ENCODE measurements at regions not wholly inside any gene's neighbourhood (a gene's known extent, or its start where the extent isn't known, plus 50 kb on each side); places are given as distances from the start of the nearest gene placed in this dataset.

DNA sequence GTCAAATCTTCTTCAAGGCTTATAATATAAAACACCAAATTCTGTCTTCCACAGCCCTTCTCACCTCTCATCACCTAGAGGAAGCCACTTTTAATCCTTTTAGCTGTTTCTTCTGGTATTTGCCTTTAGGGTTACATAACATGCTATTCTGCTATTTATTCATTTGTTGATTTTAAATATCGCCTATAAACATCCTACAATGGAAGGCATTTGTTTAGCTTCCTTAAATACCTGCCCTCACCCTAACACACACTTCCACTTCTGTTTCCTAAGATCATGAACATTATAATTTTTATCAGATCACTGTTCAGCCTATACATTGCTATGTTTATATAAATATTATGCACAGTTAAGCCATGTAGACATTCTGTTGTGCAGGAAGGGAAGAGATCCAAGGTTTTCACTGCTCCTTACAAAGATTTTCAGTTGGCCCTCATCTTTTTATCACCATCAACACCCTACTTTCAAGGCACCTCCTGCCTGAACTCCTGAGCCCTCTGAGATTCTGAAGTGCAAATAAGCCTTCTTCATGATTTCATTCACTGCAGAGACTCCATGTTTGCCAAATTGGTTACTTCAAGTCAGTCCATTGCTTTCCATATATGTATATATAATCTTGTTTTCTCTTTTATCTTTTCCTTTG, 356.9 kb upstream of the ACTBL2 start:
- no peak for TF ChIP-seq GABPA (IDR thresholded peaks at IDR 0.05; ENCODE audit: low read depth)
- no peak for TF ChIP-seq POLR2AphosphoS5 (IDR thresholded peaks at IDR 0.05; ENCODE audit: low read depth)
- no peak for TF ChIP-seq SPI1 (IDR thresholded peaks at IDR 0.05; ENCODE audit: borderline replicate concordance, low read depth)
- TF ChIP-seq, protein P1, sequence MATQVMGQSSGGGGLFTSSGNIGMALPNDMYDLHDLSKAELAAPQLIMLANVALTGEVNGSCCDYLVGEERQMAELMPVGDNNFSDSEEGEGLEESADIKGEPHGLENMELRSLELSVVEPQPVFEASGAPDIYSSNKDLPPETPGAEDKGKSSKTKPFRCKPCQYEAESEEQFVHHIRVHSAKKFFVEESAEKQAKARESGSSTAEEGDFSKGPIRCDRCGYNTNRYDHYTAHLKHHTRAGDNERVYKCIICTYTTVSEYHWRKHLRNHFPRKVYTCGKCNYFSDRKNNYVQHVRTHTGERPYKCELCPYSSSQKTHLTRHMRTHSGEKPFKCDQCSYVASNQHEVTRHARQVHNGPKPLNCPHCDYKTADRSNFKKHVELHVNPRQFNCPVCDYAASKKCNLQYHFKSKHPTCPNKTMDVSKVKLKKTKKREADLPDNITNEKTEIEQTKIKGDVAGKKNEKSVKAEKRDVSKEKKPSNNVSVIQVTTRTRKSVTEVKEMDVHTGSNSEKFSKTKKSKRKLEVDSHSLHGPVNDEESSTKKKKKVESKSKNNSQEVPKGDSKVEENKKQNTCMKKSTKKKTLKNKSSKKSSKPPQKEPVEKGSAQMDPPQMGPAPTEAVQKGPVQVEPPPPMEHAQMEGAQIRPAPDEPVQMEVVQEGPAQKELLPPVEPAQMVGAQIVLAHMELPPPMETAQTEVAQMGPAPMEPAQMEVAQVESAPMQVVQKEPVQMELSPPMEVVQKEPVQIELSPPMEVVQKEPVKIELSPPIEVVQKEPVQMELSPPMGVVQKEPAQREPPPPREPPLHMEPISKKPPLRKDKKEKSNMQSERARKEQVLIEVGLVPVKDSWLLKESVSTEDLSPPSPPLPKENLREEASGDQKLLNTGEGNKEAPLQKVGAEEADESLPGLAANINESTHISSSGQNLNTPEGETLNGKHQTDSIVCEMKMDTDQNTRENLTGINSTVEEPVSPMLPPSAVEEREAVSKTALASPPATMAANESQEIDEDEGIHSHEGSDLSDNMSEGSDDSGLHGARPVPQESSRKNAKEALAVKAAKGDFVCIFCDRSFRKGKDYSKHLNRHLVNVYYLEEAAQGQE (IDR thresholded peaks at IDR 0.05; ENCODE audit: insufficient replicate concordance, low read depth) = no peak
- TF ChIP-seq, protein P2, sequence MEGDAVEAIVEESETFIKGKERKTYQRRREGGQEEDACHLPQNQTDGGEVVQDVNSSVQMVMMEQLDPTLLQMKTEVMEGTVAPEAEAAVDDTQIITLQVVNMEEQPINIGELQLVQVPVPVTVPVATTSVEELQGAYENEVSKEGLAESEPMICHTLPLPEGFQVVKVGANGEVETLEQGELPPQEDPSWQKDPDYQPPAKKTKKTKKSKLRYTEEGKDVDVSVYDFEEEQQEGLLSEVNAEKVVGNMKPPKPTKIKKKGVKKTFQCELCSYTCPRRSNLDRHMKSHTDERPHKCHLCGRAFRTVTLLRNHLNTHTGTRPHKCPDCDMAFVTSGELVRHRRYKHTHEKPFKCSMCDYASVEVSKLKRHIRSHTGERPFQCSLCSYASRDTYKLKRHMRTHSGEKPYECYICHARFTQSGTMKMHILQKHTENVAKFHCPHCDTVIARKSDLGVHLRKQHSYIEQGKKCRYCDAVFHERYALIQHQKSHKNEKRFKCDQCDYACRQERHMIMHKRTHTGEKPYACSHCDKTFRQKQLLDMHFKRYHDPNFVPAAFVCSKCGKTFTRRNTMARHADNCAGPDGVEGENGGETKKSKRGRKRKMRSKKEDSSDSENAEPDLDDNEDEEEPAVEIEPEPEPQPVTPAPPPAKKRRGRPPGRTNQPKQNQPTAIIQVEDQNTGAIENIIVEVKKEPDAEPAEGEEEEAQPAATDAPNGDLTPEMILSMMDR (IDR thresholded peaks at IDR 0.05; ENCODE audit: insufficient read depth, low read length) = no peak
- Histone ChIP-seq H3K4me3 (replicated peaks; ENCODE audit: insufficient read depth, low read length) (no peak overlapping the region), H3K27ac (replicated peaks) (no peak overlapping the region), H3K27me3 (ENCODE audit: insufficient read depth, poor library complexity, severe bottlenecking) (no peaks in the 10 kb centered on the region)
- DNase-seq (ENCODE audit: low read depth in 1 of 2, low spot score in 1 of 2) = no peak

DNA sequence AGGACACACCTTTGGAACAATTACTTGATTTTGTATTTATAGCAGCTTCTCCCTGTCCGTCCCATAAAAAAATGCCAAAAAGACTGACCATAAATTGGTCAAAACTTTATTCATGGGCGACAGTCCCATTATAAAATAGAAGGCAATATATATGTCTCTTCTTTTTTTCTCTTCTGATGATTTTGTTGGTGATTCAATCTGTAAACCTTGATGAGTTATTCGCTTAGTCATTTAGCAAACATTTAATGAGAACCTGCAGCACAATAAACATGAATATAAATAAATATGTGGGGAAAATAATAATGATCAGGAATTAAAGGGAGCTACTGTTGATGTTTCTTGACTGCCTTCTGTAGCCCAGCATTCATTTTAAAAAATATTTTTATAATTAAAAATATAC, 356.4 kb upstream of the ACTBL2 start:
- Histone ChIP-seq H3K27ac (replicated peaks) (no peak overlapping the region), H3K27me3 (ENCODE audit: insufficient read depth, poor library complexity, severe bottlenecking) (no peaks in the 10 kb centered on the region), H3K4me3 (replicated peaks; ENCODE audit: insufficient read depth, low read length) (no peak overlapping the region)
- TF ChIP-seq GABPA (IDR thresholded peaks at IDR 0.05; ENCODE audit: low read depth) (no peak), POLR2AphosphoS5 (IDR thresholded peaks at IDR 0.05; ENCODE audit: low read depth) (no peak), SPI1 (IDR thresholded peaks at IDR 0.05; ENCODE audit: borderline replicate concordance, low read depth) (no peak)
- TF ChIP-seq, protein P1 (IDR thresholded peaks at IDR 0.05; ENCODE audit: insufficient replicate concordance, low read depth) = no peak
- TF ChIP-seq, protein P2 (IDR thresholded peaks at IDR 0.05; ENCODE audit: insufficient read depth, low read length) = no peak
- DNase-seq (ENCODE audit: low read depth in 1 of 2, low spot score in 1 of 2) = no peak

- no peak overlapping the region for H3K27ac ChIP-seq (replicated peaks)
- H3K27me3 ChIP-seq (ENCODE audit: insufficient read depth, poor library complexity, severe bottlenecking) = no peaks in the 10 kb centered on the region
- TF ChIP-seq, protein P2 (IDR thresholded peaks at IDR 0.05; ENCODE audit: insufficient read depth, low read length) = no peak
- no peak for TF ChIP-seq SPI1 (IDR thresholded peaks at IDR 0.05; ENCODE audit: borderline replicate concordance, low read depth)
- TF ChIP-seq POLR2AphosphoS5 (IDR thresholded peaks at IDR 0.05; ENCODE audit: low read depth) = no peak
- TF ChIP-seq GABPA (IDR thresholded peaks at IDR 0.05; ENCODE audit: low read depth) = no peak
- TF ChIP-seq, protein P1 (IDR thresholded peaks at IDR 0.05; ENCODE audit: insufficient replicate concordance, low read depth) = no peak
- no peak for DNase-seq (ENCODE audit: low read depth in 1 of 2, low spot score in 1 of 2)
- H3K4me3 ChIP-seq (replicated peaks; ENCODE audit: insufficient read depth, low read length) = no peak overlapping the region
Measured at GRCh38 chr5:57836921-57837320, 354.3 kb upstream of the ACTBL2 start.
